ENCODE measurements at regions not wholly inside any gene's neighbourhood (a gene's known extent, or its start where the extent isn't known, plus 50 kb on each side); places are given as distances from the start of the nearest gene placed in this dataset.

DNA sequence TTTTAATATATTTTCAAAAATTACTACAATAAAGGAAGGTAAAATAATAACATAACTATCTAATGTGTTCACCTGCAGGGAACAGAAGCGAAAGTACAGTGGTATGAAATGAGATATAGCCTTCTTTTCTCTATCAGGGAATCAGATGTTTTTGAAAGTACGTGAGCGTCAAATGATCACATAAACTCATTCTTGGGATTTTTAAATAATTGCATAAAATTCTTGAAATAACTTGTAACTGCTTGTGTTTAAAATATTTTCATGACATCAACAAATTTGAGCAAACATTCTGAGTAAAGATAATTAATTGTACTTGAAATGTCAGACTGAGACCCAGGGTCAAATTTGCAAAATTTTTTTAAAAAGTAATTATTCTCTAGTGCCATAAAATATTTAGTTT, 193.5 kb upstream of the NEIL3 start:
- no peak for DNase-seq

GRCh38 chr4:177117256-177117655, 192.4 kb upstream of the NEIL3 start:
- no peak for DNase-seq

DNA sequence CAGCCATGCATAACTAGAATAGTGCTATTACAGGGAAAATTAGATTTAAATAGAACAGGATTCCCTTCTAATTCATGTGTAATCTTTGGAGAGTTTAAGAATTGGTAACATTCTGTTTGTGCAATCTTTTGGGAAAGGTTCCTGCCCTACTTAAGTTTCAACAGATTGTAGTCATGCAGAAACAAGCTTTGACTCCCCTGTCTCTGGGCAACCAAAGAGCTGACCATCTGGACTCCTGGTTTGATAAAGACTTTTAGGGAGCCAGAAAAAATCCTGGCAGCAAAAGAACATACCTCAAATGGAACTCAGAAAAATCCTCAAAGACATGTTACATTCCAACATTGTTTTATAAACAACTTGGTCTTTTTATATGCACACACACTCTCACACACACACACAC, 191.1 kb upstream of the NEIL3 start:
- no peak for DNase-seq

GRCh38 chr4:177119021-177119471, 190.6 kb upstream of the NEIL3 start:
- DNase-seq = no peak

DNA sequence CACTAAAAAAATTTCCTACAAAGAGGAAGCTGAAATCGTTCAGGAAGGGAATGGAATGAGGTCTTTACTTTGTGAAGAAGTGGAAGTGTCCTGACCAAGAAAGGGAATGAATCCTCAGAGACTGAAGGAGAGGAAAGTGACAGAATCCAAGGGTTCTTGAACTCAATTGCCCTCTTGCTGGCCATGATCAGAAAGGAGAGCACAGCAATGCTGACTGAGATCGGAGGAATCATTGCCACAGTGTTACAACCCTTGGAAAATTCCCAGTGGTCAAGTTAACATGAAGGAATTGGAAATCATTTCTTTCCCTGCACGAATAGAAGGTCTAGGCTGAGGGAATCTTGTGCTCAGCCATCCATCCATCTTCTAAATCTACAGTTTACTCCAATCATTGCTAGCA, 190.0 kb upstream of the NEIL3 start:
- DNase-seq = no peak

- DNase-seq = no peak
These were observed 185.9 kb upstream of the NEIL3 start for GRCh38 chr4:177123811-177124210.

GRCh38 chr4:177124349-177125064, 185.2 kb upstream of the NEIL3 start:
- DNase-seq = no peak

GRCh38 chr4:177125656-177126055, 184.0 kb upstream of the NEIL3 start:
- DNase-seq = no peak

DNA sequence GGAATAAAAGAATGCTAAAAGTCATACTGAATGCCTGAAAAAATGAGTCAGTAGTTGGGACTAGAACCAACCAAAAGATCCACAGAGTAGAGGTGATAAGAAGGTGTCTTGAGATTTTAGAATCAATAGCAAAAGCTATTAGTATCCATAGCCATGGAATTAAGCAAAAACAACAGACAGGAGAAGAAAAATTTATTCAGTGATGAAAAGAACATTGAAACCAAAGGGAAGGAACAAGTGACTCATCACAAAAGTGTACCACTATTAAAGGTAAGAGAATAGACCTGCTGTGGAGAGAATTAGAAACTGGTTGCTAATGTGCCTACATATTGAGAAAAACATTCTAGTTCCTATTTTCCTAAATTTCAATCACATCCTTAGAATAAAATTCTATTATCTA, 182.0 kb upstream of the NEIL3 start:
- DNase-seq = no peak

- DNase-seq = no peak
These were observed 181.4 kb upstream of the NEIL3 start for GRCh38 chr4:177128306-177128705.

DNA sequence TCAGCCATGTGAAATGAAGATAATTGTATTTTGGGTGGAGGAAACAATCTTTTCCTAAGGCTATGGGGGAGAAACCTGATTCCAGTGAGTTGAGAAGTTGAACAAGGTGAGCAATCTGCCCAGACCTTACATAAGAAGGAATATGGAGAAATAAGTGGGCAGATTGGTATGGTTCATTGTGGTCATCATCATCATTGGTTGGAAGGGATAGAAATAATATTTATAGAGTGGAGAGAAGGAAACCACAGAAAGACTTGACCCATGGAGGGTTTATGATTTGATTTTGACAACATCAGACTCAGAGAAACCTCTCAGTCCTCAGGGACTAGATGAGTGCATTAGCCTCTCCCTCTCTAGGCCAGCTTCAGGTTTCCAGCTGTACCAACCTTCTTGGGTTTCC, 177.9 kb upstream of the NEIL3 start:
- no peak for DNase-seq

GRCh38 chr4:177147668-177148067, 162.0 kb upstream of the NEIL3 start:
- no peak for DNase-seq

- no peak for DNase-seq
These were observed 154.2 kb upstream of the NEIL3 start for GRCh38 chr4:177155454-177155853.

DNA sequence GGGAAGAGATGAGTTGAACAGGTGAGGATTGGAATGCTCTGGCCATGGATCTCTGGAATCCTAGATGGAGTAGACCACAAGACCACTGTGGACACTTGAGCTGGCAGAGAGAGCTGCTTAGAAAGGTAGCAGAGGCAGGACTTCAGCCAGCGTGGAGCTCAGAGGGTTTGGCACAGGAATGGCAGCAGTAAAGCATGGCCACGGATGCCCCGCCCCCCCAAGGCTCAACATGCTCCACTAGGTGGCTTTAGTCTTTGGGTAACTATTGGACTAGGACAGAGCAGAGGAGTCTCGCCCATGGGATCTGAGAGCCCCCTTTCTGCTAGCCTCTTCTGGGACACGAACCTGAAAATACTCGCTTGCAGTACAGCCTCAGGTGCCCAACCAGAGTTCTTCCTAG, 150.1 kb upstream of the NEIL3 start:
- no peak for DNase-seq

GRCh38 chr4:177161781-177162180, 147.9 kb upstream of the NEIL3 start:
- no peak for DNase-seq

GRCh38 chr4:177163532-177163931, 146.1 kb upstream of the NEIL3 start:
- no peak for DNase-seq

- no peak for DNase-seq
These were observed 138.1 kb upstream of the NEIL3 start for GRCh38 chr4:177171588-177171987.

GRCh38 chr4:177175473-177175872, 134.2 kb upstream of the NEIL3 start:
- DNase-seq = no peak

DNA sequence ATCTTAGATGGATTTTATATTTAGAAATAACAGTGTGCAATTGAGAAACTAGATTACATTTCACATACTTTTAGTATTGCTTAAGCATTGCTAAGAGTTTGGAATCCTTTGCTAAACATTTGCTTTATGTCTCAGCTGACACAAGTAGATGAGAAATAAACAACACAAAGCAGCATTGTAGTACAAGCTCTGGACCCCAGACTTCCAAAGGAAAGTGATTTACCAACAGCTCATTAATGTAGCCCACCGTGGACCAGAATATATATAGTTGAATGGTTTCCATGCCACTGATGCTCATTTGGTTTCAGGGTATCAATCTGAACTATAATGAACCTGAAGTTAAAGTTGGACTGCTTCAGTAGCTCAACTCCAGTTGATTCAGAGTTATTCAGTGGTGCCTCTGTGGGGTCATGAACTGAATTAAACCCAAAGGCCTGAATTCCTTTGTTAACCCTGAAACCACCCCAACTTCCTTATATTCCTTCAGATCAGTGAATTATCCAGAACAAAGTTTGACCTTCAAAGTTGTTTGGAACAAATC, 132.1 kb upstream of the NEIL3 start:
- peak; percentile 25 for DNase-seq

DNA sequence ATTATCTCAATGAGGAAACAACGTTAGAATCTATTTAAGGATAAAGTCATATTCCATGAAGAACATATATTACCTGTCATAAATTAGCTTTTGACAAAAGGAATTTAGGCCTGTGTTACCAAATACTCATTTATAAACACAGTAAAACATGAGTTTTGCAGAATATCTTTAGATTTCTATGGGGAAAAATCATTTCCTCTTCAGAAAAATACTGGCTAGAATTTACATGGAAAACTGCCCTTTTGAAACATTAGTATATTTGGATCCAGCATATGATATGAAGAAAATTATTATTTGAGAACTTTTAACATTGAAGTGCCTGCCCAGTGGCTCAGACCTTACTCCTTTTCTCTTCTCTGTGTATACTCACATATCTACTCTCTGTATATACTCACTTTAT, 131.4 kb upstream of the NEIL3 start:
- no peak for DNase-seq

- DNase-seq = no peak
These were observed 127.5 kb upstream of the NEIL3 start for GRCh38 chr4:177182166-177182565.

GRCh38 chr4:177182728-177183127, 126.9 kb upstream of the NEIL3 start:
- DNase-seq = no peak

DNA sequence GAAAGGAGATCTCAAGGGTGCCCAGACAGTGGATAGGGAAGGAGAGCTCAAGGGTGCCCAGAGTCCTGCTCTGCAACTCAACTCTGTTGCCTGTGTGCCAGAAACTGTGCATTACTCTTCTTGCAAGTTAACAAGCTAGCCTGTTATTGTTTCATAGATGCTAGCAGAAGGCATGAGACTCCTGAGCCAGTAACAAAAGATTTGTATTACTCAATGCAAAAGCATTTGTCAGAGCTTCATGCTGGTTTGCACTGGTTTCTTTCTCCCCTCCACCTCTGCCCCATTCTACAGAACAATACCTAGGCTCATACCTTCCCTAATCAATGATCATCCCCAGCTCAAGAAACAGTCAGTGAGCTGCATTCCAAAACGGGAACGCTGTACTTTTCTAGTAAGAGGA, 124.5 kb upstream of the NEIL3 start:
- DNase-seq = no peak

GRCh38 chr4:177185579-177185978, 124.1 kb upstream of the NEIL3 start:
- no peak for DNase-seq

DNA sequence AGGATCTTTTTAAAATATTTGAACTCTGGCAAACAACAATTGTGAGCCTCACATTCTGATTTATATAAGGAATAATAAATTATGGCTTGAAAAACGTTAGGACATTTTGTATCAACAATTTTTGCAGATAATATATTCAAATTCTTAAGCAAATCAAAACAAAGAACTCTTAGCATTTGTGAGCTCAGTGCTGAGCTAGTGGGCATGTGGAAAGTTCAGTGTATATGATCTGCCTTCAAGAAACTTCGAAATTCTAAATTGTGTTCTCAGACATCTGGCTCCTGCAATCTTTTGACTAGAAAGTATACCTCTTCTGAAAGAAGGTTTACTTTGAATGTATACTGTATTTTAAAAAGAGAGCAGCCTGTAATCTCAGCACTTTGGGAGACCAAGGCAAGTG, 122.3 kb upstream of the NEIL3 start:
- DNase-seq = no peak
